HAP-1 (cell line): ENCODE measurements at regions not wholly inside any gene's neighbourhood (a gene's known extent, or its start where the extent isn't known, plus 50 kb on each side); places are given as distances from the start of the nearest gene placed in this dataset.
A peak's percentile ranks its signal among the peaks of the same experiment; 100 is the strongest.

Experiments used
- DNase-seq, 2 experiments: peaks; one replicate each; pipeline ENCODE4 v3.0.0-alpha.2; 2016 to 2020; ENCODE audit warnings: low spot score in 2 of 2
- H3K27me3 ChIP-seq: fragments of 250-450 bp; sonication (Bioruptor Pico); 2 replicates; pipeline ENCODE4 v1.5.1; 2020; ENCODE audit warnings: low read depth, mild to moderate bottlenecking, moderate library complexity
- H3K36me3 ChIP-seq: fragments of 250-450 bp; sonication (Bioruptor Pico); replicated peaks from 2 replicates; pipeline ENCODE4 v1.5.1; 2020; ENCODE audit warnings: mild to moderate bottlenecking
- H3K4me1 ChIP-seq: fragments of 250-450 bp; sonication (Bioruptor Pico); 2 replicates; pipeline ENCODE4 v1.5.1; 2020; ENCODE audit warnings: mild to moderate bottlenecking
- H3K4me3 ChIP-seq: fragments of 250-450 bp; sonication (Bioruptor Pico); 2 replicates; pipeline ENCODE4 v1.5.1; 2020; ENCODE audit warnings: mild to moderate bottlenecking, moderate library complexity
- H3K9me3 ChIP-seq: fragments of 250-450 bp; sonication (Bioruptor Pico); 2 replicates; pipeline ENCODE4 v1.5.1; 2020; ENCODE audit warnings: mild to moderate bottlenecking, moderate library complexity
- in situ Hi-C: fragments of 300-500 bp; cut with MboI; formaldehyde crosslinking; loops from 3 replicates; pipeline ENCODE4 v1.14.3; 2020; ENCODE audit warnings: low sequenced_read_pairs, inconsistent platforms, mixed read lengths

- peaks cover 40% of the 10 kb centered on the region for H3K4me1 ChIP-seq
- no peaks in the 10 kb centered on the region for H3K36me3 ChIP-seq
Observed at GRCh38 chr12:84692071-84692470, 220.5 kb downstream of the SLC6A15 start.

DNA sequence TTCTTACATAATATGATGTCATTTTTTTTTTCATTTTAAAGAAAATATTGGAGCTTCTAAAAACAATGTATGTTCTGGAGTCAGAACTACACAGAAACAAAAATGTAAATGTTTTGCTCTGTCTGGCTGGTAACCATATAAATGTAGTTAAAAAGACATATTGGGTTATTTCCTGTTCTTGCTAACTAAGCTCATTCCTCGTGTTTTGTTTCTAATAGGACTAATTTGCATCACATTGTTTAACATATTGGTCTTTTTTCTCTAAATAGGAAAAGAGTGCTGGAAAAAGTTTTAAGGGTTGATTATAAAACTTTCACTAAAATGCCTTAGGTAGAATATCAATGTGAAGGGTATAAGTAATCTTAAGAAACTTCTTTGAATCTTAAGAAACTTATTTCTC lies 221.3 kb downstream of the SLC6A15 start:
- in situ Hi-C loops: no loop called here
- no peaks in the 10 kb centered on the region for H3K27me3 ChIP-seq
- H3K9me3 ChIP-seq: no peaks in the 10 kb centered on the region
- no peaks in the 10 kb centered on the region for H3K36me3 ChIP-seq
- no peak overlapping the region for H3K4me3 ChIP-seq
- peaks cover 32% of the 10 kb centered on the region for H3K4me1 ChIP-seq
- DNase-seq: no peak

More at GRCh38 chr12:84692071-84692470, 220.5 kb downstream of the SLC6A15 start:
- DNase-seq: no peak
- Histone ChIP-seq H3K9me3 (no peaks in the 10 kb centered on the region), H3K27me3 (no peaks in the 10 kb centered on the region), H3K4me3 (no peak overlapping the region)
- in situ Hi-C loops: no loop called here

DNA sequence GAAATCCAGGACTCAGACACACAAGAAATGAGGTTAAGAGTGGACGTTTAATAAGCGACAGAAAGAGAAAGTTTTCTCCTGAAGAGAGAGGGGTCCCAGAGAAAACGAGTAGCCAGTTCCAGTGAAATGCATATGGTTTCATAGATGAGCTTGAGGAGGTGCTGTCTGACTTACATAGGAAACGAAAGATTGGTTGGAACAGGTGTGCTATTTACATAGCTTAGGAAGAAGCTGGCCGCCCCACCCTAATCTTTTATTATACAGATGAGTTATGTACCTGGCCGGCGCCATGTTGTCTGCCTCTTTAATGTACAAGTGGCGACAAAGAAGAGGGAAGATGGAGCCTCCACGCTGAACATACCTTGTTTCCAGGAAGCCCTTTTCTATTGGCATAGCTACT lies 223.0 kb downstream of the SLC6A15 start:
- no peaks in the 10 kb centered on the region for H3K27me3 ChIP-seq
- no peaks in the 10 kb centered on the region for H3K36me3 ChIP-seq
- no peaks in the 10 kb centered on the region for H3K9me3 ChIP-seq
- H3K4me3 ChIP-seq: no peak overlapping the region
- peaks cover 36% of the 10 kb centered on the region for H3K4me1 ChIP-seq
- in situ Hi-C loops: no loop called here
- no peak for DNase-seq

DNA sequence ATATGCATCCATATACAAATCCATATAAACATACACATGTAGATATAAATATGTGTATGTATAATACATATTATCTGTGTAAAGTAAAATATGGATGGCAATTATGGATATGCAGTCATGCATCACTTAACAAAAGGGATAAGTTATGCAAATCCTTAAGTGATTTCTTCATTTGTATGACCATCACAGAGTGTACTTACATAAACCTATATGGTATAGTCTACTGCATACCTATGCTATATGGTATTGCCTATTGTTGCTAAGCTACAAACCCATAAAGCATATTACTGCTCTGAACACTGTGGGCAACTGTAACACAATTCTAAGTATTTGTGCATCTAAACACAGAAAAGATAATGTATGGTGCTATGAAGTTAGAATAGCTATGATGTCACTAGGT lies 227.2 kb downstream of the SLC6A15 start:
- Histone ChIP-seq H3K4me1 (peaks cover 18% of the 10 kb centered on the region), H3K36me3 (no peaks in the 10 kb centered on the region), H3K27me3 (no peaks in the 10 kb centered on the region), H3K4me3 (no peak overlapping the region), H3K9me3 (no peaks in the 10 kb centered on the region)
- DNase-seq: peak in 1 of 2 experiments; percentile 50
- in situ Hi-C loops: no loop called here

GRCh38 chr12:84676787-84677186 lies 235.8 kb downstream of the SLC6A15 start:
- no peaks in the 10 kb centered on the region for H3K27me3 ChIP-seq
- H3K4me3 ChIP-seq: no peak overlapping the region
- no peak for DNase-seq
- no peaks in the 10 kb centered on the region for H3K36me3 ChIP-seq
- in situ Hi-C loops: no loop called here
- H3K9me3 ChIP-seq: no peaks in the 10 kb centered on the region; the same call in 1 of the 2 replicates
- H3K4me1 ChIP-seq: no peaks in the 10 kb centered on the region

DNA sequence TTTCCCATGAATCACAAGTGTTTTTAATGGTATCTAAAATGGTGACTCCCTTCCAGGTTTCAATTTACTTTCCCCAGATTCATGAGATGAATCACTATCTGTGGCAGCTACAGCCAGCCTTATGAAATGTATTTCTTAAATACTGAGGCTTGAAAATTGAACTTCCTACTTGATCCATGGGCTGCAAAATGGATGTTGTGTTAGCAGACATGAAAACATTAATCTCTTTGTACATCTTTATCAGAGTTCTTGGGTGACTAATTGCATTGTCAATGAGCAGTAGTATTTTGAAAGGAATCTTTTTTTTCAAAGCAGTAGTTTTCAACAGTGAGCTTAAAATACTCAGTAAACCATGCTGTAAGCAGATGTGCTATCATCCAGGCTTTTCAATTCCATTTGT lies 250.8 kb downstream of the SLC6A15 start:
- Histone ChIP-seq H3K9me3 (no peaks in the 10 kb centered on the region), H3K36me3 (no peaks in the 10 kb centered on the region), H3K27me3 (no peaks in the 10 kb centered on the region), H3K4me3 (no peak overlapping the region), H3K4me1 (peaks cover 34% of the 10 kb centered on the region)
- in situ Hi-C loops: no loop called here
- DNase-seq: no peak

DNA sequence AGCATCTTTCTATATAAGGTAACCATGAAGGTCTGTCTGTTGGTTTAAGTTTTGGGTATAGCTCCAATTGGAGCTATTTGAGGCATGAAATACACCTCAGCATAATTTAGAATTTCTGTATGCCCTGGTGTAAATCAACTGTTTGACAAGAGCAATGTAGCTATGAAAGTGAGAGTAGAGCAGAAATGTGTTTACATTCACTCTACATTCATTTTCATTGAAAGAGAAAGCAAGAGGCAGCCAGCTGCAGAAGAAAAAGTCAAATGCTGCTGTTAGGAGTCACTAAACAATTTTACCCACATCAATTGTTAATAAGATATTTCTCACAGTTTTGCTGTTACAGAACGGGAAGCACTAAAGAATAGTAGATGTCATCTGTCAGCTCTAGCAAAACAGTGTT lies 252.5 kb downstream of the SLC6A15 start:
- Histone ChIP-seq H3K4me3 (no peak overlapping the region), H3K4me1 (peaks cover 37% of the 10 kb centered on the region), H3K9me3 (no peaks in the 10 kb centered on the region), H3K27me3 (no peaks in the 10 kb centered on the region), H3K36me3 (no peaks in the 10 kb centered on the region)
- in situ Hi-C loops: no loop called here
- no peak for DNase-seq

DNA sequence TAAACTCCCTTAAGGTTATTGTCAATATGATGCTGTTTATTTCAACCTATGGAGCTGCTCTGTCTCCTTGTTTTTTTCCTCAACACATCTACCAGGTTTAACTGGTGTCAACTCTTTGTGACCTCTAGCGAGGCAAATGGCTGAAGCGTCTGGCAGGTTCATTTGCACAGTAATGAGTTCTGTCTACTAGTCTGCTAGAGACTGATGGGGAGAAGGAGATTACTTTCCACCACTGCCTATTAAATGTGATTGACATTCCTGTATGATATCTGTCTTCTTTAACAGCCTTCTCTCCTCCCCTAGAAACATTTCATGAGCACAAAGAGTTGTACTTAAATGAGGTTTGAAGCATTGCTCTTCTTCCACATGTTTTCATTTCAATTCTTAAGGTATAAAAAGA lies 253.7 kb downstream of the SLC6A15 start:
- in situ Hi-C loops: no loop called here
- Histone ChIP-seq H3K36me3 (no peaks in the 10 kb centered on the region), H3K4me3 (no peak overlapping the region), H3K4me1 (peaks cover 37% of the 10 kb centered on the region), H3K27me3 (no peaks in the 10 kb centered on the region), H3K9me3 (no peaks in the 10 kb centered on the region)
- DNase-seq: peak; percentile 67 to 90

- H3K27me3 ChIP-seq: no peaks in the 10 kb centered on the region
- peaks cover 44% of the 10 kb centered on the region for H3K4me1 ChIP-seq
- no peak for DNase-seq
- in situ Hi-C loops: no loop called here
- no peaks in the 10 kb centered on the region for H3K36me3 ChIP-seq
- H3K4me3 ChIP-seq: no peak overlapping the region
- H3K9me3 ChIP-seq: no peaks in the 10 kb centered on the region
Observed at GRCh38 chr12:84656705-84657104, 255.9 kb downstream of the SLC6A15 start.

DNA sequence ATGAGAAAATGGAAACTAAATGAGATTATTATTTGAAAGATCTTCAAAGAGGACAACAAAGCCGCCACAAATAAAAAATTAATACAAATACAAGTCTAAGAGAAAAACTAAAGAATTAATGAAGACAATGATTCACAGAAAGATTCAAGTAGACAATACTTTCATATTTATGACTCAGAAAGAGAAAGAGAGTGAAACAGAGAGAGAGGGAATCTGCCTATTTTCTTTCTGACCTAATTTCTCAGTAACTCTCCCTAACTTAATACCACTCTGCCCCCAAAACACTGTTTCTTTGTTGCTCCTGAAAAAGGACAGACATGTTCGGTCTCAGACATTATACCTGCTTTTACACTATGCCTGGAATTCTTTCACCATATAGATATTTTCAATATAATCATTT lies 259.1 kb downstream of the SLC6A15 start:
- no peaks in the 10 kb centered on the region for H3K9me3 ChIP-seq
- H3K36me3 ChIP-seq: no peaks in the 10 kb centered on the region
- H3K27me3 ChIP-seq: no peaks in the 10 kb centered on the region
- in situ Hi-C loops: no loop called here
- DNase-seq: no peak
- H3K4me1 ChIP-seq: peaks cover 30% of the 10 kb centered on the region
- H3K4me3 ChIP-seq: no peak overlapping the region

DNA sequence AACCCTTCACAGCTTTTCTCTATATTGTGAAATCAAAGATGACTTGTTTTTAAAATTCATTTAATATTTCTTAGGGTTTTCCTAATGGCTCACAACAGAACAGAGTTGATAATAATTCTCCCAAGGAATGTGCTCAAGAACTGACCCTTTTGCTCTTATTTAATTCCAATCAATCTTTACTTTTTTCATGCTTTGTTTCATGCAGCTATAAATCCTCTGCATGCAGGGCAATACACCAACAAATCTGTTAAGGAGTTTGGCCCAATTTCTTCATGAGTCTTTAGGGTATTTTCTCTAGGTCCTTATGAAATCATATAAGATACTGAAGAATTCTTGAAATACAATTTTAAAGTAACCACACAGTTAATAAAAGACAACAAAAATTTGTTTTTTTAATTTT lies 264.2 kb downstream of the SLC6A15 start:
- no peak overlapping the region for H3K4me3 ChIP-seq
- in situ Hi-C loops: no loop called here
- no peak for DNase-seq
- no peaks in the 10 kb centered on the region for H3K9me3 ChIP-seq
- H3K36me3 ChIP-seq: no peaks in the 10 kb centered on the region
- H3K4me1 ChIP-seq: peaks cover 41% of the 10 kb centered on the region
- H3K27me3 ChIP-seq: no peaks in the 10 kb centered on the region

DNA sequence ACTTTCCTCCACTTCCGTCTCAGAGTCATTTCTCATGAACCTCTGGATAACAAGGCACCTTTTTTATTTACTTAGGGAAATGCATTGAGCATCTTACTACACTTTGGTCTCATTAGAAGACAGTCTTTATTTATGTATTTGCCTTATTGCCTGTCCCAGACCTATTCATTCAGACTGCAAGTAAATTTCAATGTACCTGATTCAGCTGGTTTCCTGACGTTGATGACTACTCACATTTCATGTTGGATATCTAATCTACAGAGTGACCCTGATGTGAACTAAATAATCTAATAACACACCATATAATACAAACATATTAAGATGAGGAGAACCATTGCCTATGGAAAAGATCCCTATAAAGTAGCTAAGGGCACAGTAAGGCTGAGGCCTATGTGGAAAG lies 267.7 kb downstream of the SLC6A15 start:
- Histone ChIP-seq H3K36me3 (no peaks in the 10 kb centered on the region), H3K4me3 (no peak overlapping the region), H3K9me3 (no peaks in the 10 kb centered on the region), H3K27me3 (no peaks in the 10 kb centered on the region), H3K4me1 (peaks cover 46% of the 10 kb centered on the region)
- no peak for DNase-seq
- in situ Hi-C loops: no loop called here

DNA sequence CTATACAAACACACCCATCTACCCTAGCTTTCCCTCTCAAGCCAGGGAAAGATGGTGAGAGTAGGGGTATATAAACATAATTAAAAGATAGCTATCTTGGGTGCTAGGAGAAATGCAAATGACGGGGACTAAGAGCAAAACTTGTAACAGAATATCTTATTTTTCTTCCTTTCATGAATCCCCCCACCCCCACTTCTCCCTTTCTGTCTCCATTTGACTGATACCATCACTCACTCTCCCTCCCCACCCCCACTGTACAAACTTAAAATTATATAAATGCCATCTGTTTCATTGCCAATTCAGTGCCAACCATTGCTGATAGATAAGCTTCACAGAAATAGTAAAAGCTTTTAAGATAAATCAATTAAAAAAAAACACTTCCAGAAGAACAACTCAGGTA lies 268.6 kb downstream of the SLC6A15 start:
- Histone ChIP-seq H3K27me3 (no peaks in the 10 kb centered on the region), H3K4me3 (no peak overlapping the region), H3K9me3 (no peaks in the 10 kb centered on the region), H3K4me1 (peaks cover 54% of the 10 kb centered on the region), H3K36me3 (no peaks in the 10 kb centered on the region)
- in situ Hi-C loops: no loop called here
- DNase-seq: no peak

DNA sequence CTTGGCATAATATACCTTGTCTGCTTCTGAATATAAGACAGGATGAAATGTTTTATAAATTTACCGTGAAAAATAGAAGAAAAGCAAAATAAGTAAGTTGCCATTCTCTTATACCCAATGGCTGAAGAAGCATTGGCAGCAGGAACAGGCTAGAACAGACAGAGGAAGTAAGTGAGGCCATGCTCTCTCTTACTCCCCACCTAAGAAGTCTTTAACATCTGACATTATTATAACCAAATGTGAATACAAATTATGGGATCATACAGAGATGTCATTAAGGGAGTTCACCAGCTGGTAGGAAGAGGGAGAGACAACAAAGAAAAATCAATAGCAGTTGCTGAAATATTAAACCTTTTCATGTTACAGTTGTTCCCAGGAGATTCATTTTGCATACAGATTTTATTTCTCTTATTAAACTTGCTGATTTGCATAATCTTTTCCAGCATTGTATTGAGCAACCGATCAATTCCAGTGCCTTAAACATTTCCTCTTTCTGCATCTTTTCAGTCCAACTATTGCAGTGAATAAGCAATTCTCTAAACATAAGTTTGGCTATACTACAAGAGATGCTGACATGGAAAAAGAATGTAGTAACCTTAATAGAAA lies 270.6 kb downstream of the SLC6A15 start:
- Histone ChIP-seq H3K27me3 (no peaks in the 10 kb centered on the region), H3K9me3 (no peaks in the 10 kb centered on the region), H3K36me3 (no peaks in the 10 kb centered on the region), H3K4me3 (no peak overlapping the region), H3K4me1 (peaks cover 63% of the 10 kb centered on the region)
- in situ Hi-C loops: no loop called here
- DNase-seq: no peak

DNA sequence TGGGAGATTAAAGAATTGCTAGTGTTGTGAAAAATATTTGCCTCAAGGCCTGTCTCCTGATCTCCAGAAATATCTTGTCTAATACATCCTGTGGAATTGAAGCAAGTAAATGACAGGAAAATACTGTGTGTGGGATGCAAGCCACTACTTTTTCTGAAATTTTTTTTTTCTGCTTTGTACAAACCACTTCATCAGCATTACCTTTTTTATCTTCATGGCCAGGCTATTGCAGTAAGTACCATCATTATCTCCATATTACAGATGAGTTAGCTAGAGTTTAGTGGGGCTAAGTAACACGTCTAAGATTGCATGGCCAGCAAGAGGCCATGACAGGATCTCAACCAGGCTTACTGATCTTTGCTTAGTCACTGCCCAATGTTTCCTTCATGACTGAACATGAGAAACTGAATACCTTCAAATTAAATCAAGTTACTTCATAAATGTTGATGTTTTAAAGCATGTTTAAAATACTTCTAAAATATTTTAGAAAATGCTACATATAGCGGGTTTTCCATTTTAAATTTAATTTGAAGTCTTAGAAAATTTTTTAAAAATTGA lies 273.7 kb downstream of the SLC6A15 start:
- in situ Hi-C loops: no loop called here
- H3K36me3 ChIP-seq: no peaks in the 10 kb centered on the region; the same call in 1 of the 2 replicates
- no peaks in the 10 kb centered on the region for H3K27me3 ChIP-seq
- no peak overlapping the region for H3K4me3 ChIP-seq
- no peaks in the 10 kb centered on the region for H3K9me3 ChIP-seq
- no peak for DNase-seq
- H3K4me1 ChIP-seq: peaks cover 83% of the 10 kb centered on the region
